ENCODE measurements at regions not wholly inside any gene's neighbourhood (a gene's known extent, or its start where the extent isn't known, plus 50 kb on each side); places are given as distances from the start of the nearest gene placed in this dataset.
A peak's percentile ranks its signal among the peaks of the same experiment; 100 is the strongest.

DNA sequence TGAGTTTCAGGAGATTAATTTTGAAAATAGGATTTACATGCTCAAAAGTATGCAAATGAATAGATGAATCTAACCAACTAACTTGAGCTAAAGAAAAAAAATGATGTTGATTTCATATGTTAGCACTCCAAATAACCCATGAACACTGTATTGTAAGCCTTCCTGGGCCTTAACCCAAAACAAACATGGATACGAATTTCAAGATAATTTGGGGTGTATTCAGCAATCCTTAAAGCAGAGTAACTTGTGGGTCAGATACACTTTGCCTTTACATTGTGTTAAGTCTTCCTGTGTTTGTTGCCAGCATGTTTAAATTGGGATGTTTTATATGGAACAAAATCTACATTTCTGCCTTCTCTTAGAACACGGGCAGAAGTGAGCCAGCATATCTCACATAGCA, 124.2 kb upstream of the WDR11 start:
- no peak overlapping the region for H3K4me3 ChIP-seq
- peaks cover 4% of the 10 kb centered on the region for H3K27me3 ChIP-seq (ENCODE audit: low read depth)
- DNase-seq (ENCODE audit: low spot score in 2 of 2), result no peak
- in situ Hi-C loops (cut with MboI; ENCODE audit: low sequenced_read_pairs), result no loop called here
- no peaks in the 10 kb centered on the region for H3K36me3 ChIP-seq (replicated peaks)
- H3K9me3 ChIP-seq, result no peaks in the 10 kb centered on the region
- H3K4me1 ChIP-seq, result no peaks in the 10 kb centered on the region

DNA sequence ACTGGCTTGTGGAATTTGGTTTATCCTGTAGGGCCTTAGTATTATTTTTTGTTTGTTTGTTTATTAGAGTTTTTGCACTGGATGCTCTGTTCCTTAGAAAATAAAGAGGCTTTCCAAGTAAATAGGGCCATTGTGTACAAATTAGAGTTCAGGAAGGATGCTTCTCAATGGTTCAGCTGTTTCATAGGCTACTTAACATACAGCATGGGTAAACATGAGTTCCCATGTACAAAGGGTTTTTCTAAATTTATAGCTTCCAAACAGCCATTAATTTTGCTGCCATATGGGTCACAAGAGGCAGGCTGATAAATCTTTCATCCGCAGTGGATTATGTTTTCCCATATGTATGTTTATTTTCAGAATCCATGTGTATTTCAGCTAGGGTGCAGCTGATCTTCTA, 121.6 kb upstream of the WDR11 start:
- no peaks in the 10 kb centered on the region for H3K27me3 ChIP-seq (ENCODE audit: low read depth)
- no peak overlapping the region for H3K4me3 ChIP-seq
- no peaks in the 10 kb centered on the region for H3K4me1 ChIP-seq
- no peaks in the 10 kb centered on the region for H3K36me3 ChIP-seq (replicated peaks)
- no peaks in the 10 kb centered on the region for H3K9me3 ChIP-seq
- DNase-seq (ENCODE audit: low spot score in 2 of 2), result no peak
- in situ Hi-C loops (cut with MboI; ENCODE audit: low sequenced_read_pairs), result no loop called here

DNA sequence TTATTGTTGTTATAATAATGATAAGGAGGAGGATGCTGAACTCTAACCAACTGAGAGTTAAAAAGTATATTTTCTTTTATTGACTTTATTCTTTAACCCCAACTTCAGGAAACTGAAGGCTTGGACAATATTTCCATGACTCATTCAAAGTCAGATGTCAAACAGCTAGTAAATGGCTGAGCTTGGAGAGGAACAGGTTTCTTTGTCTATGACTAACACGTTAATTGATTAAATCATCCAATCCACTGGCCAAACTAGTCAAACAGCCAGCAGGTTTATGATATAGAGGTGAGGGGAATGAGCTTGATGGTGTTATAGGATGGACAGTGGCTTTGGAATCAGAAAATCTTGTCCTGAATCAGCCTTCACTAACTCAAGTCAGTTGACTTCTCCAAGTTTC, 119.1 kb upstream of the WDR11 start:
- Histone ChIP-seq H3K4me1 (no peaks in the 10 kb centered on the region), H3K27me3 (ENCODE audit: low read depth) (no peaks in the 10 kb centered on the region), H3K4me3 (no peak overlapping the region), H3K36me3 (replicated peaks) (no peaks in the 10 kb centered on the region), H3K9me3 (no peaks in the 10 kb centered on the region)
- in situ Hi-C loops (cut with MboI; ENCODE audit: low sequenced_read_pairs), result no loop called here
- DNase-seq (ENCODE audit: low spot score in 2 of 2), result no peak

DNA sequence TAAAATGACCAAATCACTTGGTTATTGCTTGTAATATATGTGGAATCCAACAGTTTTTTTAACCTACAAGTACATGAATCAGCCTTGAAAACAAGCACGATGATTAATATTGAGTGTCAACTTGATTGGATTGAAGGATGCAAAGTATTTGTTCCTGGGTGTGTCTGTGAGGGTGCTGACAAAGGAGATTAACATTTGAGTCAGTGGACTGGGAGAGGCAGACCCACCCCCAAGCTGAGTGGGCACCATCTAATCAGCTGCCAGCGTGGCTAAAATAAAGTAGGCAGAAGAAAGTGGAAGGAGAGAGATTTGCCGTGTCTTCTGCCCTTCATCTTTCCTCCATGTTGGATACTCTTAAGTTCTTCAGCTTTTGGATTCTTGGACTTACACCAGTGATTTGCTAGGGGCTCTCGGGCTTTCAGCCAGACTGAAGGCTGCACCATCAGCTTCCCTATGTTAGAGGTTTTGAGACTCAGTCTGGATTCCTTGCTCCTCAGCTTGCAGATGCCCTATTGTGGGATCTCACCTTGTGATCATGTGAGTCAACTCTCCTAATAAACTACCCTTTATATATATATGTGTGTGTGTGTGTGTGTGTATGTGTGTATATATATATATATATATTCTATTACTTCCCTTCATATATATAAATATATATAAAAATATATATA, 118.4 kb upstream of the WDR11 start:
- Histone ChIP-seq H3K9me3 (no peaks in the 10 kb centered on the region), H3K27me3 (ENCODE audit: low read depth) (no peaks in the 10 kb centered on the region), H3K36me3 (replicated peaks) (no peaks in the 10 kb centered on the region), H3K4me1 (no peaks in the 10 kb centered on the region), H3K4me3 (no peak overlapping the region)
- in situ Hi-C loops (cut with MboI; ENCODE audit: low sequenced_read_pairs), result no loop called here
- no peak for DNase-seq (ENCODE audit: low spot score in 2 of 2)

DNA sequence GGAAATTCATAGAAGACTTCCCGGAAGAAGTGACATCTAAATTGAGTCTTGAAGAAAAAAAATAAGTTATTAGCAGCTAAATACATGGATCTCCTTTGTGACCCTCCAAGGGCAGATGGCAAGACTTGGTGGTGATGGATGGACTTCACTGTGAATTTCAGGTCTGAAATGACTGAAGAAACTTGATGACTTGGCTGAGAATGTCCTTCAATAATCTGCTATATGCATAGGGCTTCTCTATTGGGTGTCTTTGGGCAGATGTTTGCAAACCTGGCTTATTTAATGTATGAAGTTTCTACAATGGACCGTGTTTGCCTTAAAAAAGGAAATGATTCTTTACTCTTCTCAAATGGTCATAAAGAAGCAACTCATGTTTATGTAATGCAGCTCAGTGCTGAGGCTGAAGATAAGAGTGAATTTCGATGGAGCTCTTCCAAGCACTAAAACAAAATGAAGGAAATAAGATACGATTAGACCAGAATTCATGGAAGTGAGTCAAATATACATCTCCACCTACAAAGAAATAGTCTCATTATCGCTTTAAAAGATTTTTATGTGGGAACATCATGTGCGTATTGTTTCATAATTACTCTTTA, 116.6 kb upstream of the WDR11 start:
- no peak for DNase-seq (ENCODE audit: low spot score in 2 of 2)
- no peaks in the 10 kb centered on the region for H3K36me3 ChIP-seq (replicated peaks)
- H3K4me3 ChIP-seq, result no peak overlapping the region
- no peaks in the 10 kb centered on the region for H3K9me3 ChIP-seq
- no peaks in the 10 kb centered on the region for H3K27me3 ChIP-seq (ENCODE audit: low read depth)
- in situ Hi-C loops (cut with MboI; ENCODE audit: low sequenced_read_pairs), result loop anchor here (5.0 kb wide), 1 partner anchor 312 kb away; no protein-coding TSS in a partner anchor
- H3K4me1 ChIP-seq, result no peaks in the 10 kb centered on the region

DNA sequence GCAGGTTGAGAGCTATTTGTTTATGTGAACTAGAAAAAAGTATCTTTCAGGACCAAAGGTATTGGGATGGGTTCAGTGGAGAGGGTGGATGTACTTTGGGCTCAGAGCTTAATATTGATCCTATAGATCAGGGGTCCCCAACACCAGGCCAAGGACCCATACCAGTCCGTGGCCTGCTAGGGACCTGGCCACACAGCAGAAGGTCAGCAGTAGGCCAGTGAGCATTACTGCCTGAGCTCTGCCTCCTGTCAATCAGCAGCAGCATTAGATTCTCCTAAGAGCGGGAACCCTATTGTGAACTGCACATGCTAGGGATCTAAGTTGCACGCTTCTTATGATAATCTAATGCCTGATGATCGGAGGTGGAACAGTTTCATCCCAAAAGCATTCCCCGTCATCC, 115.8 kb upstream of the WDR11 start:
- in situ Hi-C loops (cut with MboI; ENCODE audit: low sequenced_read_pairs), result loop anchor here (5.0 kb wide), 1 partner anchor 313 kb away; no protein-coding TSS in a partner anchor

DNA sequence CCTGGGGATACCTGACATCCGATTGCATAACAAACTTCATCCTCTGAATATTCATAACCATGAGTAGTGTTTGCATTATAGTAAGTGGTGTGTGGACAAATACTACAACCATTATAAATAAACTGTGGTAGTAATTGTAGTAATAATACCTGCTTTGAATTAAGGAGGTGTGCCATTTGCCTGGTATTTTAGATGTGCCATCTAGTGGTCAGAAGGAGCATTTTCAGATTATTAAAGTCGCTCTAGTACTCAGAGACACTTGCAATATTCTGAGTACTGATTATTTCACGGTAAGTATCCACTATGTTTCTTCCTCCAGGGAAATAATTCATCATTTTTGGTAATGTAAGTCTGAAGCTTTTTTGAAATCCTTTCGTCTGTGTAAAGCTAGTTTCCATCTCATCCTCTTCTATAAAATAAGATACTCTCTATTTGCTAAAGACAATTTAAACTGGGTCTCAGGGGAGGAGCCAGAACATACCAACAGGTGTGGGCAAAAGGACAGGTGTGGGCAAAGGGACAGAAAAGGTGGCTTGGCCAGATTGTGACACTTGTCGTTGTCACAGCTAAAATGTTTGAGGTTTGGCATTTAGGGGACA, 115.3 kb upstream of the WDR11 start:
- no peaks in the 10 kb centered on the region for H3K36me3 ChIP-seq (replicated peaks)
- in situ Hi-C loops (cut with MboI; ENCODE audit: low sequenced_read_pairs), result loop anchor here (5.0 kb wide), 1 partner anchor 314 kb away; no protein-coding TSS in a partner anchor
- no peaks in the 10 kb centered on the region for H3K27me3 ChIP-seq (ENCODE audit: low read depth)
- DNase-seq (ENCODE audit: low spot score in 2 of 2), result peak in 1 of 2 experiments; percentile 22
- no peaks in the 10 kb centered on the region for H3K9me3 ChIP-seq
- no peaks in the 10 kb centered on the region for H3K4me1 ChIP-seq
- no peak overlapping the region for H3K4me3 ChIP-seq

More for the DNA sequence above, 115.8 kb upstream of the WDR11 start:
- DNase-seq (ENCODE audit: low spot score in 2 of 2), result no peak
- Histone ChIP-seq H3K9me3 (no peaks in the 10 kb centered on the region), H3K27me3 (ENCODE audit: low read depth) (no peaks in the 10 kb centered on the region), H3K36me3 (replicated peaks) (no peaks in the 10 kb centered on the region), H3K4me3 (no peak overlapping the region), H3K4me1 (no peaks in the 10 kb centered on the region)

DNA sequence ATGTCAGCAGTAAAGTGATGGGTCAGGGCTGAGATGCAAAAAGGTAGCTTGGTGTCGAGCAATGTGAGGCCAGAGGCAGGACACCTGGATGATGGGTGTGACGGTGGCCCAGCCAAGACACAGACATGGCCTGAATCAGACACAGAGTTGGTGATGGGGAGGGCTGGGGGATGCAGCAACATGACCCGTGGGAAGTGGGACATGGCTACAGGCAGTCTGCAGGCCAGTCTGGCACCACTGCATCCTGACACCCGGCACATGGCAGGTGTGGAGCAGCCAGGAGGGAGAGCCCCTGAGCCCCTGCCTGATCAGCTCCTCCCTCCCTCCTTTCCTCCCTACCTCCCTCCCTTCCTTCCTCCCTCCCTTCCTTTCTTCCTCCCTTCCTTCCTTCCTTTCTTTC, 114.8 kb upstream of the WDR11 start:
- in situ Hi-C loops (cut with MboI; ENCODE audit: low sequenced_read_pairs), result loop anchor here (5.0 kb wide), 1 partner anchor 314 kb away; no protein-coding TSS in a partner anchor
- Histone ChIP-seq H3K27me3 (ENCODE audit: low read depth) (no peaks in the 10 kb centered on the region), H3K36me3 (replicated peaks) (no peaks in the 10 kb centered on the region), H3K4me1 (no peaks in the 10 kb centered on the region), H3K9me3 (no peaks in the 10 kb centered on the region), H3K4me3 (no peak overlapping the region)
- DNase-seq (ENCODE audit: low spot score in 2 of 2), result no peak

DNA sequence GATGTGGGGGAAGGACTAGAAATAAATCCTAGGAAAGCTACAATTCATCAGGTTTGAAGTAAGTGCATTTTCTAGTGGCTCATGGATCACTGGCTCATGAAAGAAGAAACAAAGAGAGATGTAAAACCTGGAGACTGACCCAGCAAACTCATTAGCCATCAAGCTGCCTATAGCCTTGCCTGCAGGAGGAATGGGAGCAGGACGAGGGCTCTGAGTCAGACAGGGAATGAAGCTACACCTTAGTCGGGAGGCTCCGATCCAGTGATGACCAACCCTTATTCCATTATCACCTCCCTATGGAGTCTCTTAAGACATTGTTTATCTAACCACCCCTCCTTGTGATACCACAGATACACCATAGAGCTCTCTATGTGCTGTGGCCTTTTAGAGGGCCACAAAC, 112.5 kb upstream of the WDR11 start:
- Histone ChIP-seq H3K4me1 (no peaks in the 10 kb centered on the region), H3K27me3 (ENCODE audit: low read depth) (no peaks in the 10 kb centered on the region), H3K4me3 (no peak overlapping the region), H3K9me3 (no peaks in the 10 kb centered on the region), H3K36me3 (replicated peaks) (no peaks in the 10 kb centered on the region)
- in situ Hi-C loops (cut with MboI; ENCODE audit: low sequenced_read_pairs), result loop anchor here (5.0 kb wide), 1 partner anchor 316 kb away; no protein-coding TSS in a partner anchor
- no peak for DNase-seq (ENCODE audit: low spot score in 2 of 2)

DNA sequence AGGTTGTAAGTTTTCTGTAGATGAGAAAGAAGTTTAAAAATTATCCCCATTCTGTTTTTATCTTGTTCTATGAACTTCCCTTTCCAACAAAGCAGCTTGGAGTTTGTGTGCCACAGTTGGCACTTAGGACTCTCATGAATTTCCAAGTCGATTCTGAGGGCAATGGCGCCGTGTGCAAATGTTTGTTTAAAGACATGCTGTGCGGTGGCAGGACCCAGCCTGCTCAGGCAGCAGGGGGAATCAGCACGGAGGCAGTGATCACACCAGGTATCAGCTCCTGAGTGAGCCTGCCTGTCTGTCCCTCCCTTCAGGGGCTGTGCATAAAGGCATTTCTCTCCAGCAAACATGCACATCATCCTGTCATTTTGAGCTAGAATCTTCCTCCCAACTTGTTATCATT, 109.8 kb upstream of the WDR11 start:
- in situ Hi-C loops (cut with MboI; ENCODE audit: low sequenced_read_pairs), result no loop called here
- H3K4me1 ChIP-seq, result no peaks in the 10 kb centered on the region
- no peak overlapping the region for H3K4me3 ChIP-seq
- no peaks in the 10 kb centered on the region for H3K36me3 ChIP-seq (replicated peaks)
- H3K9me3 ChIP-seq, result no peaks in the 10 kb centered on the region
- DNase-seq (ENCODE audit: low spot score in 2 of 2), result no peak
- H3K27me3 ChIP-seq (ENCODE audit: low read depth), result no peaks in the 10 kb centered on the region

DNA sequence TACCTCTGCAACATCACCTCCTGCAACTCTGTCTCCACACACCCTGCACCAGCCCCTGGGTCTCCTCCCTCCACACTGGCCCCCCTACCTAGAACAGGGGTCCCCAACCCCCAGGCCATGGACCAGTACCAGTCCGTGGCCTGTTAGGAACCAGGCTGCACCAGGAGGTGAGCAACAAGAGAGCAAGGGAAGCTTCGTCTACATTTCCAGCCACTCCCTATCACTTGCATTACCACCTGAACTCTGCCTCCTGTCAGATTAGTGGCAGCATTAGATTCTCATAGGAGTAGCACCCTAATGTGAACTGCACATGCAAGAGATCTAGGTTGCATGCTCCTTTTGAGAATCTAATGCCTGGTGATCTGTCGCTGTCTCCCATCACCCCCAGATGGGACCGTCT, 108.8 kb upstream of the WDR11 start:
- DNase-seq (ENCODE audit: low spot score in 2 of 2), result no peak
- H3K9me3 ChIP-seq, result no peaks in the 10 kb centered on the region
- in situ Hi-C loops (cut with MboI; ENCODE audit: low sequenced_read_pairs), result no loop called here
- no peak overlapping the region for H3K4me3 ChIP-seq
- no peaks in the 10 kb centered on the region for H3K27me3 ChIP-seq (ENCODE audit: low read depth)
- no peaks in the 10 kb centered on the region for H3K4me1 ChIP-seq
- no peaks in the 10 kb centered on the region for H3K36me3 ChIP-seq (replicated peaks)

DNA sequence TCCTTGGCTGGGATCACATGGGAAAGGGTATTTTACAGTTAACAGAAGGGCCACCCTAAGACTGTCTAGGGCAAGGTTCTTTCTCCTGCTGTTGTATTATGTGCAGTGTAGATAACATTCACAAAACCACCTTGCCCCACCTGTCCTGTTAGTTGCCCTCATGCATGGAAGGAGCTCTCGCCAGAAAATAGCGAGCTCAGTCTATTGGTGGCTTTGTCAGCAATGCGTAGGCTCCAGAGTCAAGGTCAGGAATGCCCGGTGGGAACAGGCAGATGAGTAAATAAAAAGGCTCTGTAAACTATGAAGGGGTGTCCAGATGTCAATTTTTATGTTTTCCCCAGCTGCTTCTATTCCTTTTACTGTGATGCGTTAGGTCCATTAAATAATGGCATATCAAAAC, 107.1 kb upstream of the WDR11 start:
- no peaks in the 10 kb centered on the region for H3K9me3 ChIP-seq
- in situ Hi-C loops (cut with MboI; ENCODE audit: low sequenced_read_pairs), result no loop called here
- H3K4me3 ChIP-seq, result no peak overlapping the region
- H3K36me3 ChIP-seq (replicated peaks), result no peaks in the 10 kb centered on the region
- no peaks in the 10 kb centered on the region for H3K4me1 ChIP-seq
- H3K27me3 ChIP-seq (ENCODE audit: low read depth), result peaks cover 7% of the 10 kb centered on the region
- no peak for DNase-seq (ENCODE audit: low spot score in 2 of 2)

DNA sequence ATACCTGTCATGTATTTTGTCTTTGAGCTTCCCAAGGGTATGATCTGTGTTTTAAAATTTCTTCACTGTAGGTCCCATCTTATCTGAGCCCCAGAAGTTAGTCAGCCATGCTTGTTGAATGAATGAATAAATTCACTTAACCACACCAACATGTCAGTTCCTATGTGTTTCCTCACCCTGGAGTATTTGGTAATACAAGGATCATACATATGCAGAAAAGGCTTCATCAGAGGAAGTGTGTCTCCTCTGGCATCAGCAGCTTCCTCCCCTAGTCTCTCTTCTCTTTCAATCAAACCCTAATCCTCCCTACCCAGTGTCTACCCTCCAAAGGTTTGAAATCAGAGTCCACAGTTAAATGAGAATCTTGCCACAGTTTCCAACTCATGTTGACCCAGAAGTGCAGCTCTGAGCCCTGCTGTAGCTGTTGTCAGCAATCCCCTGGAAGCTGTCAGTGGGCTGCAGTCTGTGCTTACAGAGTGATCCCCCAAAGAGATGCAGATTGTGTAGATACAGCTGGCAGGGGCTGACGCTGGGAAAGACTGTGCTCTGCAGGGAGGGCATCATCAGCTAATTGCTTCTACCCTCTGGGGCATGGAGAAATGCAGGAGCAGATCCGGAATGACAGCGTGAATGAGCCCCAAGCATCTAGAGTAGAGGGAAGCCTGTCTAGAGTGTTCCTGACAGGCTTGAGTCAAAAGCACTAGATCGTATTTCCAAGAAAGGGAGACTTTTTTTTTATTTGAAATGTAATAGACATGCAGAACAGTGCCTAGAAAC, 105.0 kb upstream of the WDR11 start:
- in situ Hi-C loops (cut with MboI; ENCODE audit: low sequenced_read_pairs), result no loop called here
- no peaks in the 10 kb centered on the region for H3K36me3 ChIP-seq (replicated peaks)
- no peak for DNase-seq (ENCODE audit: low spot score in 2 of 2)
- H3K4me1 ChIP-seq, result no peaks in the 10 kb centered on the region
- no peaks in the 10 kb centered on the region for H3K9me3 ChIP-seq
- peaks cover 10% of the 10 kb centered on the region for H3K27me3 ChIP-seq (ENCODE audit: low read depth)
- H3K4me3 ChIP-seq, result no peak overlapping the region

DNA sequence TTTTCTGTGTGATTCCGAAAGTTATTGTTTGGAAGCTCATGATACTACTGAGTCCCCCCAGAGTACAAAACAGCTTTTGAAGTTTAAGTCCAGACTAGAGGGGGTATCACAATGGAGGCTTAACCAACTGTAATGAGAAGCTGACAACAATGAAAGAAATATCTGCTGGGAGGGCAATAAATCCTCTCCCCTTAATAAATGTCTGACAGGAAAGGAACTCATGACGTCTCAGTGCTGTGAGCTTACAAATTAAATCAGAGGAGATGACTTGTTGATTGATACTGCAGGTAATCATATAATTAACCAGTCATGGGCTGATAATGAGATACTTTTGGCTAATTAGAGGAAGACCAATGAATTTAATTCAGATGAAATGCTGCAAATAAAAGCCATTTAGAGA, 102.6 kb upstream of the WDR11 start:
- in situ Hi-C loops (cut with MboI; ENCODE audit: low sequenced_read_pairs), result no loop called here
- Histone ChIP-seq H3K36me3 (replicated peaks) (no peaks in the 10 kb centered on the region), H3K4me3 (no peak overlapping the region), H3K27me3 (ENCODE audit: low read depth) (peaks cover 12% of the 10 kb centered on the region), H3K4me1 (no peaks in the 10 kb centered on the region), H3K9me3 (no peaks in the 10 kb centered on the region)
- no peak for DNase-seq (ENCODE audit: low spot score in 2 of 2)
